Esophagus squamous epithelium (tissue), 4 donors: ENCODE measurements at regions not wholly inside any gene's neighbourhood (a gene's known extent, or its start where the extent isn't known, plus 50 kb on each side); places are given as distances from the start of the nearest gene placed in this dataset.
"Not testable (repeated sequence)": the region's sequence is repeated elsewhere in the genome, so short reads cannot be mapped to it uniquely, and the experiment has no call there.

Experiments used
- POLR2A ChIP-seq, 4 donors: fragments of 450-650 bp; IDR thresholded peaks; one replicate each; pipeline ENCODE4 v1.6.1; 2017; ENCODE audit warnings: antibody characterized with exemption in 4 of 4, mild to moderate bottlenecking in 4 of 4, moderate library complexity in 3 of 4
- TF ChIP-seq, protein P1 (sequence below), 6 experiments: fragments of 450-650 bp in 4 of 6; fragments of 200-600 bp in 2 of 6; sonication (generic) in 2 of 6; IDR thresholded peaks; one replicate each; pipeline ENCODE4 v1.5.1; 2016 to 2019; ENCODE audit warnings: antibody characterized with exemption in 6 of 6, mild to moderate bottlenecking in 4 of 6, moderate library complexity in 4 of 6

- TF ChIP-seq POLR2A (IDR thresholded peaks at IDR 0.05), result not testable (repeated sequence)
- TF ChIP-seq, protein P1, sequence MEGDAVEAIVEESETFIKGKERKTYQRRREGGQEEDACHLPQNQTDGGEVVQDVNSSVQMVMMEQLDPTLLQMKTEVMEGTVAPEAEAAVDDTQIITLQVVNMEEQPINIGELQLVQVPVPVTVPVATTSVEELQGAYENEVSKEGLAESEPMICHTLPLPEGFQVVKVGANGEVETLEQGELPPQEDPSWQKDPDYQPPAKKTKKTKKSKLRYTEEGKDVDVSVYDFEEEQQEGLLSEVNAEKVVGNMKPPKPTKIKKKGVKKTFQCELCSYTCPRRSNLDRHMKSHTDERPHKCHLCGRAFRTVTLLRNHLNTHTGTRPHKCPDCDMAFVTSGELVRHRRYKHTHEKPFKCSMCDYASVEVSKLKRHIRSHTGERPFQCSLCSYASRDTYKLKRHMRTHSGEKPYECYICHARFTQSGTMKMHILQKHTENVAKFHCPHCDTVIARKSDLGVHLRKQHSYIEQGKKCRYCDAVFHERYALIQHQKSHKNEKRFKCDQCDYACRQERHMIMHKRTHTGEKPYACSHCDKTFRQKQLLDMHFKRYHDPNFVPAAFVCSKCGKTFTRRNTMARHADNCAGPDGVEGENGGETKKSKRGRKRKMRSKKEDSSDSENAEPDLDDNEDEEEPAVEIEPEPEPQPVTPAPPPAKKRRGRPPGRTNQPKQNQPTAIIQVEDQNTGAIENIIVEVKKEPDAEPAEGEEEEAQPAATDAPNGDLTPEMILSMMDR (IDR thresholded peaks at IDR 0.05), result not testable (repeated sequence)
These were observed 69.7 kb downstream of the CDRT15L2 start for GRCh38 chr17:20649097-20649767.
